ENCODE measurements at regions not wholly inside any gene's neighbourhood (a gene's known extent, or its start where the extent isn't known, plus 50 kb on each side); places are given as distances from the start of the nearest gene placed in this dataset.

- no peak overlapping the region for H3K27ac ChIP-seq
- no peak for TF ChIP-seq CTCF (conservative IDR thresholded peaks at IDR 0.05)
These were observed 852.2 kb upstream of the GOT2 start for GRCh38 chr16:59586331-59586730.

- TF ChIP-seq CTCF (conservative IDR thresholded peaks at IDR 0.05) = no peak
These were observed 840.2 kb upstream of the GOT2 start for GRCh38 chr16:59574296-59574695.

DNA sequence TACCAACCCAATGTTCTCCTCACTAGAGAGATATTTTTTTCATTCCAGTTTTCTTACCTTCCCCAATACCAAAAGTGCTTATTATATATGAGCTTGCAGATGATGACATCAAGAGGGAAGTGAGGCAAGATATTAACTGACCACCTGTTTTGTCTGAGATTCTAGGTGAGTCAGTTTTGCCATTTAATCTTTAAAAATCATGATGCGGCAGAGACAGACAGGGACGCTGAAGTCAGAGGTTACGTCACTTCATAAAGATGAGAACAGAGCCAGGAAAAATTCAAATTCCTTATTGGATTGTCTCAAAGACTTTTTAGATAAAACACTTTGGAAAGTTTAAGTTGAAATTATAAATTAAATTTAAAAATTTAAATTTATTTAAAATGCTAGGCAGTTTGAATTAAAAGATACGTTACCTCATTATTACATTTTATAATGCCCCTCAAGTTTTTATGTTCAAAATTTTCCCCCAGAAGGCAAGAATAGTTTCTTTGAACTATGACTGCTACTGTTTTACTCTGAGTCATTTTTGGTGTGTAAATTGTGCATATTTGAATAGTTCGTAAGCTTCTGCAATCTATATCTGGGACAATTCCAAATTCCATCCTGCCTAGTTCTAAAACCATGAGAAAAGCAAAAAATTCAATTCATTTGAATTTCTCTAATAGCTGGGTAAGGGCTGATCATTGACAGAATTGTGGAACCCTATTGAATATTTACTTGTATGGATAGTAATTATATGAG lies 839.6 kb upstream of the GOT2 start:
- no peak overlapping the region for H3K27ac ChIP-seq
- TF ChIP-seq CTCF (conservative IDR thresholded peaks at IDR 0.05) = no peak

More at GRCh38 chr16:59574296-59574695, 840.2 kb upstream of the GOT2 start:
- H3K27ac ChIP-seq = no peak overlapping the region

DNA sequence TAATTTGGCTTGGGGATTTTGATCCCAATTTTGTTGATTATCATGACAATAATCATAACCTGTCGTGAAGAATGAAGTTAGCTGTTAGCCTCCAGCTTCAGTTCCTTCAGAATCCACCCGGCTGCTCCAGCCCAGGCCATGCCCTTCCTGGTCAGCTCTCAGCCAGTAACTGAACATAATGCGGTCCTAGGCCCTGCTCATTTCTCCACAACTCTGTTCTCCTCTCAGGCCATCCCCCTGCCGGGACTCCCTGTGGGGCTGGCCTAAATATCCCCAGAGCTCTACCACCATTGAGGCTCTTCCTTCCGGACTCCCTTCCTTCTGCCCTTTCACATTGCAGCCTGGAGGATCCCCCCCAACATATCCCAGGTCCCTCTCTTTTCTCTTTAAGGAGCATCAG lies 833.4 kb upstream of the GOT2 start:
- TF ChIP-seq CTCF (conservative IDR thresholded peaks at IDR 0.05) = no peak
- H3K27ac ChIP-seq = no peak overlapping the region

- H3K27ac ChIP-seq = no peak overlapping the region
- no peak for TF ChIP-seq CTCF (conservative IDR thresholded peaks at IDR 0.05)
These were observed 832.3 kb upstream of the GOT2 start for GRCh38 chr16:59566446-59566845.

GRCh38 chr16:59558679-59559078 lies 824.6 kb upstream of the GOT2 start:
- no peak overlapping the region for H3K27ac ChIP-seq
- TF ChIP-seq CTCF (conservative IDR thresholded peaks at IDR 0.05) = no peak

DNA sequence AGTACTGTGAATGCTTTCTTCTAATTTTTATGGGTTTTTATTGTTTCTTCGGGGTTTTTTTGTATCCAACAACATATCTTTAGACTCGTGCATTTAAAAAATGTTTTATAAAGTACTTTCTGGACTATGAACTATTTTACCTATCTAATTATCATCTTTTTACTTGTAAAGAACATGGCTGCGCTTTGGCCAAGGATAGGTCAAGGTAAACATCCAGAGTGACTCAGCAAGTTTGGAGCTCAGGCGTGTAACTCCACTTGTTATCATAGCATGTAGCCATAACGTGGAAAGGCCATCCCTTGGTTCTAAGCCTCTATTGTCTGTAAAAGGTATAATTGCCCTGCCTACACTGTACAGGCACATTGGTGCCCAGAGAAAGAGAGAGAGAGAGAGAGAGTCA lies 818.0 kb upstream of the GOT2 start:
- TF ChIP-seq CTCF (conservative IDR thresholded peaks at IDR 0.05) = no peak
- no peak overlapping the region for H3K27ac ChIP-seq
